HepG2 (cell line): ENCODE measurements at regions not wholly inside any gene's neighbourhood (a gene's known extent, or its start where the extent isn't known, plus 50 kb on each side); places are given as distances from the start of the nearest gene placed in this dataset.

ENCODE experiments used
- ATAC-seq: fragments of 200-7000 bp; cut with Tn5 transposase; 3 replicates; pipeline ENCODE4 v1.9.1; 2020; ENCODE audit warnings: mild to moderate bottlenecking, moderate library complexity
- BruUV-seq: library from RNA; stranded (reverse); fragments of 400-500 nt; replicated peaks from 2 replicates; lab custom pipeline; 2021; lab: Mats Ljungman, UMichigan
- CTCF ChIA-PET: fragments of 300-600 bp; formaldehyde crosslinking; extraction: SDS; loops from one replicate; lab custom pipeline; 2021; ENCODE audit warnings: low total read pairs, inconsistent platforms, low intra/inter-chr PET ratio; lab: Yijun Ruan, JAX
- POLR2A ChIA-PET: fragments of 350-600 bp; sonication (Branson Sonifier 250); formaldehyde crosslinking; loops from one replicate; lab custom pipeline; 2020; ENCODE audit warnings: antibody characterized with exemption, inconsistent platforms; lab: Yijun Ruan, JAX
- DNase-seq: peaks from one replicate; pipeline ENCODE4 v3.0.0-alpha.2; 2015; ENCODE audit warnings: low spot score
- FAIRE-seq: peaks from 3 replicates; lab custom pipeline; 2011; peaks lifted over from hg19 to GRCh38; lab: Jason Lieb, UNC
- H2AFZ ChIP-seq: one replicate; pipeline ENCODE4 v1.6.1; 2011; ENCODE audit warnings: low read length, inconsistent platforms
- H3K27ac ChIP-seq: fragments of 300-600 bp; 3 replicates; pipeline ENCODE4 v1.8.0; 2011; ENCODE audit warnings: mixed run types, mild to moderate bottlenecking, mixed read lengths, low read length, inconsistent platforms; ENCODE audit not compliant: insufficient read depth; ENCODE audit errors: extremely low read length
- H3K27me3 ChIP-seq, 2 experiments: fragments of 200-600 bp in 1 of 2; 2 replicates in 1 of 2; 3 replicates in 1 of 2; pipeline versions ENCODE4 v1.6.0 to v1.8.0; 2011; ENCODE audit warnings: low read length in 2 of 2, mild to moderate bottlenecking in 2 of 2, moderate library complexity in 2 of 2, inconsistent platforms in 1 of 2; ENCODE audit not compliant: insufficient read depth in 2 of 2, control insufficient read depth in 1 of 2
- H3K36me3 ChIP-seq, 2 experiments: fragments of 200-600 bp in 1 of 2; replicated peaks in 1 of 2; 2 replicates in 1 of 2; 3 replicates in 1 of 2; pipeline versions ENCODE4 v1.5.1 to v1.8.0; 2011; ENCODE audit warnings: low read length in 2 of 2, inconsistent platforms in 1 of 2; ENCODE audit not compliant: insufficient read depth in 2 of 2, control insufficient read depth in 1 of 2
- H3K4me1 ChIP-seq: 2 replicates; pipeline ENCODE4 v1.5.1; 2012; ENCODE audit warnings: low read length, inconsistent platforms; ENCODE audit not compliant: insufficient read depth
- H3K4me2 ChIP-seq: 2 replicates; pipeline ENCODE4 v1.6.0; 2011; ENCODE audit warnings: low read depth, low read length, inconsistent platforms
- H3K4me3 ChIP-seq, 3 experiments: fragments of 200-600 bp in 1 of 3; sonication (generic), shearing (Covaris generic) in 1 of 3; replicated peaks in 1 of 3; 2 replicates each; pipeline ENCODE4 v1.5.1; 2011 to 2016; ENCODE audit warnings: low read length in 3 of 3, inconsistent platforms in 2 of 3, low read depth in 2 of 3, mild to moderate bottlenecking in 2 of 3, control low read depth in 1 of 3, mixed read lengths in 1 of 3; ENCODE audit not compliant: insufficient read depth in 1 of 3
- H3K79me2 ChIP-seq: one replicate; pipeline ENCODE4 v1.6.1; 2011; ENCODE audit warnings: low read length, inconsistent platforms; ENCODE audit not compliant: insufficient read depth
- H3K9ac ChIP-seq: 2 replicates; pipeline ENCODE4 v1.6.0; 2011; ENCODE audit warnings: mild to moderate bottlenecking, low read depth, low read length, inconsistent platforms; ENCODE audit not compliant: insufficient read depth
- H3K9me3 ChIP-seq: 2 replicates; pipeline ENCODE4 v1.5.1; 2012; ENCODE audit warnings: mild to moderate bottlenecking, low read length
- H4K20me1 ChIP-seq: 2 replicates; pipeline ENCODE4 v1.6.0; 2011; ENCODE audit warnings: inconsistent platforms, mild to moderate bottlenecking, low read length, moderate library complexity; ENCODE audit not compliant: insufficient read depth
- CREM ChIP-seq, 2 experiments: sonication (generic) in 1 of 2; formaldehyde crosslinking in 1 of 2; IDR thresholded peaks; 2 replicates each; pipeline versions ENCODE4 v1.4.0 to v1.6.1; 2016 to 2020; ENCODE audit warnings: antibody characterized with exemption in 1 of 2, mild to moderate bottlenecking in 1 of 2, missing genetic modification reagents in 1 of 2
- GTF3A ChIP-seq: sonication (generic); formaldehyde crosslinking; conservative IDR thresholded peaks from 2 replicates; pipeline ENCODE4 v1.4.0; 2020; ENCODE audit warnings: mild to moderate bottlenecking, missing genetic modification reagents
- MAFG ChIP-seq: sonication (generic); formaldehyde crosslinking; IDR thresholded peaks from 2 replicates; pipeline ENCODE4 v1.5.1; 2020; ENCODE audit warnings: mild to moderate bottlenecking, missing genetic modification reagents
- MTA1 ChIP-seq: sonication (generic); formaldehyde crosslinking; IDR thresholded peaks from 2 replicates; pipeline ENCODE4 v1.4.0; 2020; ENCODE audit warnings: missing genetic modification reagents, mild to moderate bottlenecking, borderline replicate concordance
- NFE2L1 ChIP-seq: sonication (generic); formaldehyde crosslinking; IDR thresholded peaks from 2 replicates; pipeline ENCODE4 v1.4.0; 2020; ENCODE audit warnings: missing genetic modification reagents, mild to moderate bottlenecking, borderline replicate concordance
- POLR2A ChIP-seq, 2 experiments: IDR thresholded peaks; 2 replicates each; pipeline ENCODE4 v1.6.1; 2011; ENCODE audit warnings: low read depth in 2 of 2, low read length in 2 of 2, mild to moderate bottlenecking in 1 of 2, moderate library complexity in 1 of 2; ENCODE audit not compliant: insufficient read depth in 1 of 2
- SRY ChIP-seq: sonication (generic); formaldehyde crosslinking; IDR thresholded peaks from 2 replicates; pipeline ENCODE4 v1.8.0; 2022; ENCODE audit warnings: mild to moderate bottlenecking, missing genetic modification reagents
- ZFP36 ChIP-seq: fragments of 150-350 bp; IDR thresholded peaks from 2 replicates; pipeline ENCODE4 v1.6.1; 2018; ENCODE audit warnings: borderline replicate concordance, low read length, low read depth; ENCODE audit not compliant: partially characterized antibody
- ZNF251 ChIP-seq: sonication (generic); formaldehyde crosslinking; IDR thresholded peaks from 2 replicates; pipeline ENCODE4 v1.9.0; 2021; ENCODE audit warnings: mild to moderate bottlenecking, missing genetic modification reagents
- ZNF460 ChIP-seq: sonication (generic); formaldehyde crosslinking; IDR thresholded peaks from 2 replicates; pipeline ENCODE4 v1.5.1; 2020; ENCODE audit warnings: missing genetic modification reagents, mild to moderate bottlenecking, borderline replicate concordance
- ZNF572 ChIP-seq: sonication (generic); formaldehyde crosslinking; IDR thresholded peaks from 2 replicates; pipeline ENCODE4 v1.5.1; 2020; ENCODE audit warnings: mild to moderate bottlenecking, missing genetic modification reagents
- ZNF607 ChIP-seq: sonication (generic); formaldehyde crosslinking; IDR thresholded peaks from 2 replicates; pipeline ENCODE4 v1.5.1; 2020; ENCODE audit warnings: missing genetic modification reagents, mild to moderate bottlenecking, borderline replicate concordance
- ZNF660 ChIP-seq: sonication (generic); formaldehyde crosslinking; IDR thresholded peaks from 2 replicates; pipeline ENCODE4 v1.5.1; 2020; ENCODE audit warnings: mild to moderate bottlenecking, low read depth, missing genetic modification reagents, borderline replicate concordance
- ZNF713 ChIP-seq: sonication (generic); formaldehyde crosslinking; IDR thresholded peaks from 2 replicates; pipeline ENCODE4 v1.4.0; 2020; ENCODE audit warnings: mild to moderate bottlenecking, missing genetic modification reagents
- ZNF878 ChIP-seq: sonication (generic); formaldehyde crosslinking; IDR thresholded peaks from 2 replicates; pipeline ENCODE4 v1.8.1; 2023; ENCODE audit warnings: mild to moderate bottlenecking, missing genetic modification reagents, moderate library complexity
- WGBS: methylation state at CpG from one replicate; pipeline ENCODE4 v1.1.6; 2017; ENCODE audit warnings: low lambda C conversion rate; 5-methylcytosine and 5-hydroxymethylcytosine counted together
- in situ Hi-C: cut with HindIII; loops from 2 replicates; pipeline ENCODE4 v1.10.0; 2017; ENCODE audit warnings: low pct_unique_long_range_greater_than_20kb; ENCODE audit not compliant: extremely low pct_ligation_motif_present
- intact Hi-C: fragments of 100-400 bp; cut with micrococcal nuclease; formaldehyde crosslinking; loops from one replicate; pipeline ENCODE4 v1.10.0; 2022; ENCODE audit not compliant: unreplicated experiment
- TF ChIP-seq, protein P1 (sequence below): sonication (generic); formaldehyde crosslinking; IDR thresholded peaks from 2 replicates; pipeline ENCODE4 v1.4.0; 2020; ENCODE audit warnings: missing genetic modification reagents, low read depth, mild to moderate bottlenecking, borderline replicate concordance
- TF ChIP-seq, protein P2 (sequence below): sonication (generic); formaldehyde crosslinking; IDR thresholded peaks from 2 replicates; pipeline ENCODE4 v1.8.1; 2023; ENCODE audit warnings: missing genetic modification reagents, mild to moderate bottlenecking, borderline replicate concordance
- TF ChIP-seq, protein P3 (sequence below), 2 experiments: sonication (generic) in 1 of 2; formaldehyde crosslinking in 1 of 2; IDR thresholded peaks; 2 replicates each; pipeline versions ENCODE4 v1.4.0 to v1.6.1; 2018 to 2020; ENCODE audit warnings: missing genetic modification reagents in 2 of 2, borderline replicate concordance in 1 of 2, low read depth in 1 of 2, mild to moderate bottlenecking in 1 of 2, missing biosample characterization in 1 of 2
- TF ChIP-seq, protein P4 (sequence below): IDR thresholded peaks from 2 replicates; pipeline ENCODE4 v1.6.1; 2012; ENCODE audit warnings: inconsistent platforms

DNA sequence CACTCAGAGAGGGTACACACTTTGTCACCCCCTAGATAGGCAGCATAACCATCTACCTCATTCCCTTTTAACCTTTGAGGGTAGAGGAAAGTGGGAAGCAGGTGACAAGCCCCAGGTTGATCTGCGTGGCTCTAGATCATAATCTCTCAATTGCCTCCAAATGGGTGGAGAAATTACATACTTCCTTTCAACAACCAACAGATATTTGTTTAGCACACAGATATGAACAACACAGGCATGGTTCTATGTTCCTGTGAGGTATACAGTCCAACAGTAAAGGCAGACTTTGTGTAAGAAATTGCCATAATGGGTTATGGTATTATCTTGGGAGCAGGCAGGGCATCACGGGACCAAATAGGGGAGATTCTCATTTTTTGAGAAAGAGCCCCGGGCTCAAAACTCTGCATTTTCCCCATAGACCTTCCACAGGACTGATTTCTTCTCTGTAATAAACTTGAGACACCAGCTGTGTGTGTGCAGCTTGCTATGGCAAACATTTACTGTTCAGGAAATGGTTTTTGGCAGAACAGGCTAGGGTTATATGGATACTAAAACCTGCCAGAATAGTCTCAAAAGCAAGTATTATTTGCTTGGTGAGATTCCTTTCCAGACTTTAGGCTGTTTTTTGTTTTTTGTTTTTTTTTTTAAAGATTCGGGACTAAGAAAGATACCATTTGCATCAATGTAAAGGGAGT is 126.2 kb downstream of the CD164 start:
- ATAC-seq, result no peak
- no peak overlapping the region for H3K9ac ChIP-seq
- ChIA-PET POLR2A (no interaction called here), CTCF (no interaction called here)
- no peaks in the 10 kb centered on the region for H4K20me1 ChIP-seq
- H3K9me3 ChIP-seq, result no peaks in the 10 kb centered on the region
- no peak overlapping the region for H3K4me3 ChIP-seq
- H3K79me2 ChIP-seq, result no peaks in the 10 kb centered on the region
- H3K4me2 ChIP-seq, result no peak overlapping the region
- DNase-seq, result no peak
- peaks cover 44% of the 10 kb centered on the region for H3K4me1 ChIP-seq
- H3K36me3 ChIP-seq, result 0 out of 5 replicates have a peak, but pooled peaks cover 0 to 3% of the 10 kb centered on the region in 2 experiments
- 82% methylated on average over 4 of the region's 4 CpGs for WGBS
- no TSS peak for BruUV-seq
- intact Hi-C loops (no loop called here), in situ Hi-C loops (no loop called here)
- no peak overlapping the region for H2AFZ ChIP-seq
- no peak overlapping the region for H3K27ac ChIP-seq
- TF ChIP-seq, protein P1, sequence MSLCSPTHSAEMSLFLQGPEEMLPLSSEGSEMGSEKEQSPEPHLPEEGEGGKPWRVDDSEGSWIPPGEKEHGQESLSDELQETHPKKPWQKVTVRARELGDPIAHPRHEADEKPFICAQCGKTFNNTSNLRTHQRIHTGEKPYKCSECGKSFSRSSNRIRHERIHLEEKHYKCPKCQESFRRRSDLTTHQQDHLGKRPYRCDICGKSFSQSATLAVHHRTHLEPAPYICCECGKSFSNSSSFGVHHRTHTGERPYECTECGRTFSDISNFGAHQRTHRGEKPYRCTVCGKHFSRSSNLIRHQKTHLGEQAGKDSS (CRISPR knock-in tag), result no peak
- TF ChIP-seq ZNF660 (CRISPR knock-in tag) (no peak), SRY (CRISPR knock-in tag) (no peak), ZNF878 (CRISPR knock-in tag) (no peak), NFE2L1 (no peak), MTA1 (no peak), MAFG (CRISPR knock-in tag) (no peak), ZNF572 (CRISPR knock-in tag) (no peak), ZNF713 (CRISPR knock-in tag) (no peak), CREM (IDR thresholded peaks at IDR 0.05) (no peak), CREM (CRISPR knock-in tag; IDR thresholded peaks at IDR 0.05) (no peak), GTF3A (no peak), ZNF607 (no peak), ZNF251 (CRISPR knock-in tag) (no peak), ZFP36 (no peak), ZNF460 (CRISPR knock-in tag) (no peak), POLR2A (IDR thresholded peaks at IDR 0.05; ENCODE audit: insufficient read depth in 1 of 2, low read depth in 2 of 2, low read length in 2 of 2) (no peak)
- TF ChIP-seq, protein P2, sequence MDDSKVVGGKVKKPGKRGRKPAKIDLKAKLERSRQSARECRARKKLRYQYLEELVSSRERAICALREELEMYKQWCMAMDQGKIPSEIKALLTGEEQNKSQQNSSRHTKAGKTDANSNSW (CRISPR knock-in tag), result no peak
- TF ChIP-seq, protein P3, sequence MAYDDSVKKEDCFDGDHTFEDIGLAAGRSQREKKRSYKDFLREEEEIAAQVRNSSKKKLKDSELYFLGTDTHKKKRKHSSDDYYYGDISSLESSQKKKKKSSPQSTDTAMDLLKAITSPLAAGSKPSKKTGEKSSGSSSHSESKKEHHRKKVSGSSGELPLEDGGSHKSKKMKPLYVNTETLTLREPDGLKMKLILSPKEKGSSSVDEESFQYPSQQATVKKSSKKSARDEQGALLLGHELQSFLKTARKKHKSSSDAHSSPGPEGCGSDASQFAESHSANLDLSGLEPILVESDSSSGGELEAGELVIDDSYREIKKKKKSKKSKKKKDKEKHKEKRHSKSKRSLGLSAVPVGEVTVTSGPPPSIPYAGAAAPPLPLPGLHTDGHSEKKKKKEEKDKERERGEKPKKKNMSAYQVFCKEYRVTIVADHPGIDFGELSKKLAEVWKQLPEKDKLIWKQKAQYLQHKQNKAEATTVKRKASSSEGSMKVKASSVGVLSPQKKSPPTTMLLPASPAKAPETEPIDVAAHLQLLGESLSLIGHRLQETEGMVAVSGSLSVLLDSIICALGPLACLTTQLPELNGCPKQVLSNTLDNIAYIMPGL (CRISPR knock-in tag; IDR thresholded peaks at IDR 0.05; ENCODE audit: borderline replicate concordance in 1 of 2, low read depth in 1 of 2), result no peak
- TF ChIP-seq, protein P4, sequence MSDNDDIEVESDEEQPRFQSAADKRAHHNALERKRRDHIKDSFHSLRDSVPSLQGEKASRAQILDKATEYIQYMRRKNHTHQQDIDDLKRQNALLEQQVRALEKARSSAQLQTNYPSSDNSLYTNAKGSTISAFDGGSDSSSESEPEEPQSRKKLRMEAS, result no peak
- TF ChIP-seq, all 625 proteins: peak for 0
- no peaks in the 10 kb centered on the region; a peak in 1 of 5 replicates for H3K27me3 ChIP-seq
- no peak for FAIRE-seq
